Skeletal muscle satellite cell (primary cell): ENCODE measurements at regions not wholly inside any gene's neighbourhood (a gene's known extent, or its start where the extent isn't known, plus 50 kb on each side); places are given as distances from the start of the nearest gene placed in this dataset.

Experiments used
- H3K27me3 ChIP-seq: 2 replicates; pipeline ENCODE4 v1.7.0; 2013; ENCODE audit warnings: low read length; ENCODE audit not compliant: control insufficient read depth, insufficient read depth
- H3K36me3 ChIP-seq: 2 replicates; pipeline ENCODE4 v1.7.0; 2013; ENCODE audit warnings: mild to moderate bottlenecking, control low read depth, low read length; ENCODE audit not compliant: insufficient read depth
- H3K4me1 ChIP-seq: 2 replicates; pipeline ENCODE4 v1.7.0; 2013; ENCODE audit warnings: low read length; ENCODE audit not compliant: control insufficient read depth, insufficient read depth
- H3K4me2 ChIP-seq: 2 replicates; pipeline ENCODE4 v1.7.0; 2013; ENCODE audit warnings: mild to moderate bottlenecking, low read length
- H3K4me3 ChIP-seq: 2 replicates; pipeline ENCODE4 v1.7.0; 2013; ENCODE audit warnings: low read length
- H3K9ac ChIP-seq: 2 replicates; pipeline ENCODE4 v1.7.0; 2013; ENCODE audit warnings: mild to moderate bottlenecking, low read depth, low read length, moderate library complexity
- H3K9me3 ChIP-seq: replicated peaks from 2 replicates; pipeline ENCODE4 v1.7.0; 2013; ENCODE audit warnings: mild to moderate bottlenecking, control low read depth, low read length

GRCh38 chr1:234838820-234839219, 228.8 kb upstream of the IRF2BP2 start:
- Histone ChIP-seq H3K4me2 (no peak overlapping the region), H3K9me3 (no peaks in the 10 kb centered on the region), H3K9ac (no peak overlapping the region), H3K4me3 (no peak overlapping the region), H3K4me1 (peaks cover 14% of the 10 kb centered on the region), H3K27me3 (no peaks in the 10 kb centered on the region), H3K36me3 (no peaks in the 10 kb centered on the region)

GRCh38 chr1:234838182-234838581, 228.2 kb upstream of the IRF2BP2 start:
- Histone ChIP-seq H3K9ac (no peak overlapping the region), H3K36me3 (no peaks in the 10 kb centered on the region), H3K4me1 (peaks cover 11% of the 10 kb centered on the region)

GRCh38 chr1:234837713-234838112, 227.7 kb upstream of the IRF2BP2 start:
- Histone ChIP-seq H3K27me3 (no peaks in the 10 kb centered on the region), H3K9ac (no peak overlapping the region), H3K4me1 (peaks cover 7% of the 10 kb centered on the region), H3K4me2 (no peak overlapping the region), H3K9me3 (no peaks in the 10 kb centered on the region), H3K4me3 (no peak overlapping the region), H3K36me3 (no peaks in the 10 kb centered on the region)

More at GRCh38 chr1:234838182-234838581, 228.2 kb upstream of the IRF2BP2 start:
- Histone ChIP-seq H3K27me3 (no peaks in the 10 kb centered on the region), H3K4me2 (no peak overlapping the region), H3K9me3 (no peaks in the 10 kb centered on the region), H3K4me3 (no peak overlapping the region)

- Histone ChIP-seq H3K9ac (no peak overlapping the region), H3K27me3 (no peaks in the 10 kb centered on the region), H3K4me2 (no peak overlapping the region), H3K4me3 (no peak overlapping the region), H3K4me1 (peaks cover 3% of the 10 kb centered on the region), H3K36me3 (no peaks in the 10 kb centered on the region), H3K9me3 (no peaks in the 10 kb centered on the region)
These were observed 226.9 kb upstream of the IRF2BP2 start for GRCh38 chr1:234836776-234837357.

- Histone ChIP-seq H3K36me3 (no peaks in the 10 kb centered on the region), H3K9me3 (no peaks in the 10 kb centered on the region), H3K4me2 (no peak overlapping the region), H3K9ac (no peak overlapping the region), H3K4me3 (no peak overlapping the region), H3K27me3 (no peaks in the 10 kb centered on the region), H3K4me1 (peaks cover 3% of the 10 kb centered on the region)
These were observed 226.2 kb upstream of the IRF2BP2 start for GRCh38 chr1:234836045-234836681.

GRCh38 chr1:234835239-234835638, 225.3 kb upstream of the IRF2BP2 start:
- H3K36me3 ChIP-seq, result no peaks in the 10 kb centered on the region
- no peak overlapping the region for H3K9ac ChIP-seq
- no peak overlapping the region for H3K4me3 ChIP-seq
- H3K27me3 ChIP-seq, result no peaks in the 10 kb centered on the region
- no peaks in the 10 kb centered on the region for H3K4me1 ChIP-seq
- no peak overlapping the region for H3K4me2 ChIP-seq
- H3K9me3 ChIP-seq, result no peaks in the 10 kb centered on the region

GRCh38 chr1:234833646-234834045, 223.7 kb upstream of the IRF2BP2 start:
- Histone ChIP-seq H3K27me3 (no peaks in the 10 kb centered on the region), H3K4me3 (no peak overlapping the region), H3K9ac (no peak overlapping the region), H3K9me3 (no peaks in the 10 kb centered on the region), H3K4me2 (no peak overlapping the region), H3K4me1 (no peaks in the 10 kb centered on the region), H3K36me3 (no peaks in the 10 kb centered on the region)

GRCh38 chr1:234833118-234833517, 223.1 kb upstream of the IRF2BP2 start:
- Histone ChIP-seq H3K4me1 (no peaks in the 10 kb centered on the region), H3K27me3 (no peaks in the 10 kb centered on the region), H3K4me3 (no peak overlapping the region)

GRCh38 chr1:234827656-234828055, 217.7 kb upstream of the IRF2BP2 start:
- Histone ChIP-seq H3K4me3 (no peak overlapping the region), H3K4me2 (no peak overlapping the region), H3K9ac (no peak overlapping the region), H3K4me1 (no peaks in the 10 kb centered on the region), H3K9me3 (no peaks in the 10 kb centered on the region), H3K27me3 (peaks cover 14% of the 10 kb centered on the region), H3K36me3 (no peaks in the 10 kb centered on the region)

More at GRCh38 chr1:234833118-234833517, 223.1 kb upstream of the IRF2BP2 start:
- H3K4me2 ChIP-seq, result no peak overlapping the region
- H3K36me3 ChIP-seq, result no peaks in the 10 kb centered on the region
- no peaks in the 10 kb centered on the region for H3K9me3 ChIP-seq
- no peak overlapping the region for H3K9ac ChIP-seq

GRCh38 chr1:234827181-234827580, 217.2 kb upstream of the IRF2BP2 start:
- Histone ChIP-seq H3K9ac (no peak overlapping the region), H3K36me3 (no peaks in the 10 kb centered on the region), H3K4me1 (no peaks in the 10 kb centered on the region), H3K9me3 (no peaks in the 10 kb centered on the region), H3K4me3 (no peak overlapping the region), H3K27me3 (peaks cover 14% of the 10 kb centered on the region), H3K4me2 (no peak overlapping the region)

- H3K36me3 ChIP-seq, result no peaks in the 10 kb centered on the region
- H3K27me3 ChIP-seq, result peaks cover 14% of the 10 kb centered on the region
- H3K4me2 ChIP-seq, result no peak overlapping the region
- no peaks in the 10 kb centered on the region for H3K4me1 ChIP-seq
- H3K9me3 ChIP-seq, result no peaks in the 10 kb centered on the region
- no peak overlapping the region for H3K4me3 ChIP-seq
- no peak overlapping the region for H3K9ac ChIP-seq
These were observed 216.4 kb upstream of the IRF2BP2 start for GRCh38 chr1:234826352-234826751.
